ENCODE measurements at regions not wholly inside any gene's neighbourhood (a gene's known extent, or its start where the extent isn't known, plus 50 kb on each side); places are given as distances from the start of the nearest gene placed in this dataset.
"Not testable (repeated sequence)": the region's sequence is repeated elsewhere in the genome, so short reads cannot be mapped to it uniquely, and the experiment has no call there.

GRCh38 chr14:25546826-25547225 is 496.9 kb upstream of the STXBP6 start:
- no peak for DNase-seq

DNA sequence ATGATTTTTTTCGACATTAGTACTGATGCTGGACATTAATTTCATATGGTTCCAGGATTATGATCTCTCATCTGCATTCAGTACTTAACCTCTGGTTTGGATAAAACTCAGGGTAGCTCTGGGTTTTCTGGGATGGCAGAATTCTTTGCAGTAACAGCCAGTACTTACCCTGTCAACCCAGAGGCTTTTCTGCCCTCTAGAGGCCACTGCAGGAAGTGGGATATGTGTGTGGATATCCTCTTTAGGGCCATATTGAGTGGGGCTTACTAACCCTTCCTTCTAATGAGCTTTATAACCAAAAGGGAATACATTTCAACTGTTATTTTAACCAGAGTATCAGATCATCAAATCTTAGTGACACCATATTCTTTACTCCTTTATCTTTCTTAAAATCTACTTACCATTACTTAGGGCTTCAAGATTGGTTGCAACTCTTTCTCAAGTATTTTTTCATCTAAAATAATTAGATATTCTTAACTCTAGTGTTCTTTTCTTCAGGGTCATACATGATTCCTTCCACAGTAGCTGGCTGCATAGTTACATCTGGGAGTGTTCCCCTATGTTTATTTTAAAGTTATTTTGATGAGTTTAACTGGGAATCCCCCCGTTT is 488.0 kb upstream of the STXBP6 start:
- DNase-seq = no peak

DNA sequence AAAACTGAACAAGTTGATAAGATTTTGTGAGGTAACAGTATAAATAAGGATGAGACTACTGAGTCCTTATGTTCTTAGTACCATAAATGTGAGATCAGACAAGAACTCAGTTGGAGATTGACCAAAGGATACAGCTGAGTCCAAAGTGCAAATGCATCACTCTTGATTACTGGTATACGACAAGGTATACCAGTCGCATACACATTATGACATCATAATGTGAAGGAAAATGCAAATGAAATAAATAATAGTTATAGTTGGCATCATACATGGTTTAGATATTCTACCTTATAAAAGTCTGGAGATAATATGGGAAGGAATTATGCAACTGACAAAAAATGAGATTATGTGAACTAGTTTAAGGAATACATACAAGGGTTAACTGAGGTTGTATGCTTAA is 476.3 kb upstream of the STXBP6 start:
- DNase-seq = no peak

DNA sequence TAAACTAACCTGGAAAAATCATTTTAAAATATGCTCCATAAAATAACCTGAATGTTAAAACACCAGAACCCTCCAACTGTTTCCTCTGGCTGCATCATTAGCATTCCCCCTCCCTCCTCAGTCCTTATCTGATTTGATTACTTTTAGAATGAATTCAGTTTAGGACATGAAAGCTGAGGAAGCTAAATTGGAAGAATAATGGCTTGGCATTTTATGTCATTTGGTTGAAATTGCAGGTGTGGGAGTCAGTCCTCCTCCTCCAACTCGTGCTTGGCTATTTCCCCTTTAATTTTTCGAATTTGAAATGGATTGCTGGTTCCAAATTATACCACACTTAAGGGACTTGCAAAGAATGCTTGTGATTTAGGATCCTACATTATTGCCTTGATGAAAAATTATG is 473.0 kb upstream of the STXBP6 start:
- DNase-seq = no peak

- no peak for DNase-seq
Measured at GRCh38 chr14:25522116-25522515, 472.2 kb upstream of the STXBP6 start.

DNA sequence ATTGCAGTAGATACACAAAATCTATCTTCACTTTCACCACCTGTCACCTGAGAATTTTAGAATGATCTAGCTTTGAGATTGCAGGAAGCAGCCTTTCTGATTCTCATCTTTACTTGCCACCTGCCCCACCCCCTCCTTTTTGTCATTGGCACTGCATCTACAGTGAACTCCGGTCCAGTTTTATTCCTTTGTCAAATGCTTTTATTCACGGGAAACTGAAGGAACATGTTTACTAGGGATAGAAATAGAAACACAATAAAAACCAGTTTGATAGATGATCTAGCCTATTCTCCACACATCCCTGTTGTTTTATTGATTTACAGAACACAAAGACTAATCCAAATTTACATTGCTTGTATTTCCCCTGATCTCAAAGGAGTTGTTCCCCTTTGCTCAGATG is 471.7 kb upstream of the STXBP6 start:
- DNase-seq = no peak

GRCh38 chr14:25520821-25521220 is 470.9 kb upstream of the STXBP6 start:
- DNase-seq = no peak

- no peak for DNase-seq
Measured at GRCh38 chr14:25518364-25518763, 468.4 kb upstream of the STXBP6 start.

DNA sequence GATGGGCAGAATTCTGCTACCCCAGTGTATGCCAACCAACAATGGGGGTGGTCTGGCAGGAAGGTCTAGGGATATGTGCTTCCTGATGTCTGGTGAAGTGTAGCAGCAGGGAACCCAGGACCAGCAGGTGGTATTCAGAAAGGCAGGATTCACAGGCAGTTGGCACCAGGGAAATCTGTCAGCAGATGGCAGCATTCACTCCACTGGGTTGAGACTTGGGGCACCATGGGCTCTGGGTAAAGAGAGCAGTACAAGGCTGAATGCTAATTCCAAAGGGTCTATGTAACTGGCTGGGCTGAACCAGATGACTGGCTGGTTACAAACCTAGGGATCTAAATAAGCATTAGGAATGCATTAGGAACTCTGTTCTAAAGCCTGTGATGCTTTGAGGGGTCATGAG is 466.9 kb upstream of the STXBP6 start:
- no peak for DNase-seq

DNA sequence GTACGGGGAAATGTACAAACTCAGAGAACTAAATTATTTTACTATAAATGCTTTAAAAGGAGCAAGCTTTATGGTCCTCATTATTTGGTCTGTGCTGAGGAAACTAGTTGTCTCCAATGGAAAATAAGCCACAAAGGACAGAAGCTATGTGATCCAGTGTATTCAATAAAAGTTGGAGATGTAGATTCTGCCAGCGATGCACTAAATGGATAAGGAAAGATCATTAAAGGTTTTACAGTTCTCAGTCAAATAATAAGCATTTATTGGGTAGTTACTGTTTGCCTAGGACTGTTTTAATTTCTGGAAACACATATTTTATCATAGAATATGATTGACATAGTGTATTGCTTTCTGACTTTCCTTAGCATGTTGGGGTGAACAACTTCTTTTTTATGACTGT is 458.9 kb upstream of the STXBP6 start:
- no peak for DNase-seq

- no peak for DNase-seq
Measured at GRCh38 chr14:25501749-25502148, 451.8 kb upstream of the STXBP6 start.

GRCh38 chr14:25488961-25489360 is 439.0 kb upstream of the STXBP6 start:
- DNase-seq = no peak

DNA sequence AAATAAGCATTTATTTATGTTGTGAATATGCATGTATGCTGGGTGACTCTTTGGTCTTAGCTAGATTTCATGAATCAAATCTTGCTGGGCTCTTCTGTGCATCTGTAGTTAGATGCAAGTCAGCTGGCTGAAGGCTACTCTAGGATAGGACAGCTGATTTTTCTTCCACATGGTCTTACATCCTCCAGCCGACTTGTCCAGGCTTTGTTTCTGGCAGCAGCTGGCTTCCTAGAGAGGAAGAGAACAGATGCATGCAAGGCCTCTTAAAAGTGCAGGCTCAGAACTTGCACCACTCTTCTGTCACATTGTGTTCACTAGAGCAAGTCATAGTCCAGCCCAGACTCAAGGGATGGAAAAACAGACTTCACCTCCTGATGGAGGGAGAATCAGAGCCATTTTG is 435.4 kb upstream of the STXBP6 start:
- no peak for DNase-seq

GRCh38 chr14:25484906-25485305 is 435.0 kb upstream of the STXBP6 start:
- no peak for DNase-seq

- no peak for DNase-seq
Measured at GRCh38 chr14:25484235-25484634, 434.3 kb upstream of the STXBP6 start.

GRCh38 chr14:25477316-25478098 is 427.6 kb upstream of the STXBP6 start:
- DNase-seq = no peak

DNA sequence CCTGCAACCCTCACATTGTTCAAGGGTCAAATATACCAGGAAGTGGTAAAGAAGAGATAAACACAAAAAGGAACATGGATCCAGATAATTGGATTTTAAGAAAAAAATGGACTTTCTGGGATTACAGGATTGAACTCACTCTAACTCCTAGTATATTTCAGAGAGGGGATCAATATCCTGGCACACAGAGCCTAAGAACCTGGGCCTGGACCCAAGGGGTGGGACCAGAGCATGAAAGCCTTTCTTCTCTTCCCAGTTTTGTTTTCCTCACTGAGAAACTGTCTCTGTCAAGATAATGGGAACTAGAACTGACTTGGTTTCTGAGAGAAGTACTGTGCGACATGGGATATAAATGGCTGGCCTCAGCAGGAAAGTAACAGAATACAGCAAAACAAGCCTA is 422.8 kb upstream of the STXBP6 start:
- DNase-seq = no peak

DNA sequence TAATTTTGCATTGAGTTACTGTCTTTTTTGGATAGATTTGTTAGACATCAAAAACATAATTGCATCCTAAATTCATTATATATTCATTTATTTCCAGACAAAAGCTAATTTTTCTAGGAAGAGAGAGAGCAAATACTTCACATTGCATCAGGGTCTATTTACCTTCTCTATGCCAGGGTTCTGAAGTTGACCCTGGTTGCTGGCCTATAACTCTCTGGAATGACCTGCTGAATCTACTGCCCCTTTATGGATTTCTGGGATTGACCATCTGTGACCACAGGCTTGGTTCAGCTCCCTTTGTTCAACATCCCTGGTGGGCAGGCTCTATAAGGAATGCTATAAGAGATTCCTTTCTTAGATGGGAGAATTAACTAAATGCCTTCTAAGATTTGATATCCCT is 414.8 kb upstream of the STXBP6 start:
- no peak for DNase-seq

DNA sequence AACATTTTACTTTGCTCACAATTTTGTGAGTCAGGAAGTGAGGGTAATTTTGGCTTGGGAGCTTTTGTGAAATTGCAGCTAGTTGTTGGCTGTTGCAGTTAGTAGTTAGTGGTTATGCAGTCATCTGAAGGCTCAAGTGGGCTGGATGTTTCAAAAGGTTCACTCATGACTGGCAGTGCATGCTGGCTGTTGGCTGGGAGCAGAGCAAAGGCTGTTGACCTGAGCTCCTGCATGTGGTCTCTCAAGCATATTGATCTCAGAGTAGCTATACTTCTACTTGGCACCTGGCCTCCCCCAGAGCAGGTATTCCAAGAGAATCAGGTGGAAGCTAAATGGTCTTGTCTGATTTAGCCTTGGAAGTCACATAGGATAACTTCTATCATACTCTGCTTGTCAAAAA is 414.1 kb upstream of the STXBP6 start:
- no peak for DNase-seq

DNA sequence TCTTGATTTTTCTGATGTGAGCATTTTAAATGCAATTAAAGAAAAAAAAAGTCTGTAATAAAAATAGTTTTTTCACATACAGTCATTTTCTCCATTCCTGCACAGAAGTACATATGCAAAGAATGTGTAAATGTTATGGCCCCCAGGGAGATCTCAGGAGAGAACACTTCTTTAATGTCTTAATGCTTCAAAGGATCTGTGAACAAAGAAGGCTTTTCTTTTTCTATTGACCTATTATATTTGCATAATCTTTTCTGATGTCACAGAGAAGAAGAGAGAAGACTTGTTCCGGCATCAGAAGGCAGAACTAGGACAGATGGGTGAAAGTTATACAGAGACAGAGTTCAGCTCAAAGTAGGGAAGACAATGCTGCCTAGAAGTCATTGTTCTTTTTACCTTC is 413.5 kb upstream of the STXBP6 start:
- DNase-seq = no peak

DNA sequence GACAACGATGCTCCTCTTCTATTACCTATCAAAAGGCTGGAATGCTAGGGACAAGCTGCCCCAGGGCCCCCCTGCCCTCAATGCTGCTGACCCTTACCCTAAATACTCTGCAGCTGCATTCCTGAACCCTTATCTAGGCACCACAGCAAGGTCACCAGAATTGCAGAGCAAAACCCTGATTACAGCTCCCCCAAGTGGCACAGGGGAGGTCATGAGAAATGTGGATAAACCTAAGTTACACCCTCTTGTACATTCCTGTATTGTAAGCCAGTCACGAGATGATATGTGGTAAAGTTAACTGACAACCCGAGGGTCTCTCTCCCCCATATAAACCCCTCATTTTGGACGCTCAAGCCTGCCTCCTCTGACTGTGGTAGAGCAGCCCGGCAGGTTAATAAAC is 411.8 kb upstream of the STXBP6 start:
- no peak for DNase-seq

DNA sequence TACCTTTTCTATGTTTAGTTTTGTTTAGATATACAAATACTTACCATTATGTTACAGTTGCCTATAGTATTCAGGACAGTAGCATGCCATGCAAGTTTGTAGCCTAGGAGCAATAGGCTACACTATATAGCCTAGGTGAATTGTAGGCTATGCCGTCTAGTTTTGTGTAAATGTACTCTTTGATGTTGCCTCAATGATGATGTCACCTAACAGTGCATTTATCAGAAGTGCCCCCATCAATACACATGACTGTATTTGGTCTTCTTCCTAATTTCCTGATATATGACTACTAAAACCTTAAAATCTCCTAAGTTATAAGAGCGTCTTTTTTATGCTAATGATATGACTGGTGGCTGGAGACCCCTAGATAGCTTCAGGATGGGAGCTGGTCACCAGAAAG is 394.4 kb upstream of the STXBP6 start:
- DNase-seq = no peak

GRCh38 chr14:25440382-25440781 is 390.4 kb upstream of the STXBP6 start:
- DNase-seq = not testable (repeated sequence)

DNA sequence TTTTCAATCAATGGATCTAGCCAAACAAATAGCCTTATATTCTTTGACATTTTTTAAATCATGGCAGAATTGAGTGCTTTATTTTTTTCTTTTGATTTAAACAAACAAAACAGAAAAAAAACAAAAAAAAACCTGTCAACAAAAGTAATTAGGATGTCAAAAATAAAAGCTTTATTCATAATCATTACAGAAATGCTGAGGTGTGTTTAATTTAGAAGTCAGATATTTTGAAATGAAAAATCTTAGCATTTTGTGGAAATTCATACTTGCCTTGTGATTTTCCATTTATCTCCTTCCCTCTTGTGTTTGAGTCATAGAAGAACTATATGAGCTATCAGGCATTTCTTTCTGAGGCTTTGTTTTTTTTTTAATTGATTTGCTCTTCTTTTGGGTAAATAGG is 387.0 kb upstream of the STXBP6 start:
- no peak for DNase-seq

DNA sequence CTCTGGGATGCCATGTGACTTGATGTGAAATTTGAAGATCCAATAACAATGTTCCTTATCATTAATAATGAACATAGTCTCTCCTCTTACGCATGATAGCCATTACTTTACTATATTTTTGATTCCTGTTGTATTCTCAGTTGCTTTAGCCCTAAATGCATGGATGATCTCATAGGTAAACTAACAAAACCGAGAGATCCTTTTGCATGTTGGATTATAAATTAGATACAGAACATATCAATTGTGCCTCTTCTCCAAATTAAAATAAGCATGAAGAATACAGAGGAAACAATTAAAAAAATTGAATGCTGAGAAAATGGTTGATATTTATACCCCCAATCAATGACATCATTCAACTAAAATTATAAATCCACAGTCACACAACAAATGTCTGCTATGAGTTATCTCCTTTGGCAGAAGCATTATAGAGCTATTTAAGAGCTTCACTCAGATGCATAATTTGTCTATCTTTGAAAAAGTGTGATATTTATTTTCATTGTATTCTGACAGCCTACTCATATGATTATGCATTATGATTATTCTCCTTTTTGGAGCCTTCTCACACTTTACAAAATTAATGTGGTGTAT is 386.4 kb upstream of the STXBP6 start:
- no peak for DNase-seq

All from activated CD4-positive, CD25-positive, alpha-beta regulatory T cell treated with anti-CD3 and anti-CD28 coated beads, Interleukin-2, amount 50 U/mL, for 72 hours (primary cell).